ENCODE measurements at regions not wholly inside any gene's neighbourhood (a gene's known extent, or its start where the extent isn't known, plus 50 kb on each side); places are given as distances from the start of the nearest gene placed in this dataset.
A peak's percentile ranks its signal among the peaks of the same experiment; 100 is the strongest.

- Histone ChIP-seq H3K4me3 (ENCODE audit: low read depth, low read length) (no peak overlapping the region), H3K27ac (ENCODE audit: extremely low read depth, low read depth, low read length) (no peak overlapping the region), H3K4me1 (ENCODE audit: control insufficient read depth, insufficient read depth, low read length) (no peaks in the 10 kb centered on the region), H3K36me3 (ENCODE audit: control insufficient read depth in 2 of 2, insufficient read depth in 1 of 2, low read length in 2 of 2) (no peaks in the 10 kb centered on the region), H3K9me3 (ENCODE audit: control insufficient read depth, insufficient read depth, low read depth, low read length) (no peaks in the 10 kb centered on the region)
- ChIA-PET POLR2A (no interaction called here), CTCF (interaction anchor here (0.8 kb wide), 2 partner anchors 23 to 104 kb away, joined by 3 read pairs; no protein-coding TSS in a partner anchor)
- TF ChIP-seq ZNF175 (tag by site-specific recombination; IDR thresholded peaks at IDR 0.05) (no peak), ZNF114 (tag by site-specific recombination; IDR thresholded peaks at IDR 0.05) (no peak), ZNF670 (tag by site-specific recombination; IDR thresholded peaks at IDR 0.05; ENCODE audit: low read depth) (no peak), PRDM4 (tag by site-specific recombination; IDR thresholded peaks at IDR 0.05) (no peak), HOXD13 (CRISPR knock-in tag; IDR thresholded peaks at IDR 0.05; ENCODE audit: borderline replicate concordance) (no peak), ZNF555 (tag by site-specific recombination; conservative IDR thresholded peaks at IDR 0.05) (no peak), ZFP37 (tag by site-specific recombination; IDR thresholded peaks at IDR 0.05) (no peak), ZNF664 (tag by site-specific recombination; IDR thresholded peaks at IDR 0.05) (no peak), MEIS1 (CRISPR knock-in tag; IDR thresholded peaks at IDR 0.05; ENCODE audit: borderline replicate concordance) (no peak), AEBP2 (tag by site-specific recombination; IDR thresholded peaks at IDR 0.05; ENCODE audit: borderline replicate concordance) (no peak), ZBTB49 (tag by site-specific recombination; IDR thresholded peaks at IDR 0.05; ENCODE audit: low read depth) (no peak), REPIN1 (tag by site-specific recombination; IDR thresholded peaks at IDR 0.05; ENCODE audit: low read depth) (no peak), ZNF639 (tag by site-specific recombination; IDR thresholded peaks at IDR 0.05) (no peak), ZFHX2 (tag by site-specific recombination; conservative IDR thresholded peaks at IDR 0.05) (no peak)
Observed at GRCh38 chr22:19606332-19607191, 82.4 kb upstream of the CLDN5 start.

GRCh38 chr22:19607192-19608002 is 83.2 kb upstream of the CLDN5 start:
- CTCF ChIA-PET, result interaction anchor here (0.6 to 2.3 kb wide), 4 partner anchors 23 to 456 kb away, joined by 3 to 12 read pairs (median 3); no protein-coding TSS in a partner anchor
- TF ChIP-seq ZNF354C (tag by site-specific recombination; IDR thresholded peaks at IDR 0.05; ENCODE audit: borderline replicate concordance, low read depth), result no peak
- TF ChIP-seq ZNF223 (tag by site-specific recombination; IDR thresholded peaks at IDR 0.05), result no peak
- TF ChIP-seq PRDM6 (tag by site-specific recombination; IDR thresholded peaks at IDR 0.05), result no peak
- peak; percentile 20; the same call in 1 of the 2 replicates for TF ChIP-seq ZIC2 (tag by site-specific recombination; IDR thresholded peaks at IDR 0.05)
- TF ChIP-seq KLF17 (tag by site-specific recombination; IDR thresholded peaks at IDR 0.05), result peak; percentile 84; the same call in 1 of the 2 replicates
- Histone ChIP-seq H3K9me3 (ENCODE audit: control insufficient read depth, insufficient read depth, low read depth, low read length) (no peaks in the 10 kb centered on the region), H3K4me3 (ENCODE audit: low read depth, low read length) (no peak overlapping the region), H3K36me3 (ENCODE audit: control insufficient read depth in 2 of 2, insufficient read depth in 1 of 2, low read length in 2 of 2) (no peaks in the 10 kb centered on the region), H3K4me1 (ENCODE audit: control insufficient read depth, insufficient read depth, low read length) (no peaks in the 10 kb centered on the region), H3K27ac (ENCODE audit: extremely low read depth, low read depth, low read length) (no peak overlapping the region)
- POLR2A ChIA-PET, result no interaction called here

All from HEK293 (cell line).